ENCODE measurements at regions not wholly inside any gene's neighbourhood (a gene's known extent, or its start where the extent isn't known, plus 50 kb on each side); places are given as distances from the start of the nearest gene placed in this dataset.
A peak's percentile ranks its signal among the peaks of the same experiment; 100 is the strongest.
"Not testable (repeated sequence)": the region's sequence is repeated elsewhere in the genome, so short reads cannot be mapped to it uniquely, and the experiment has no call there.

- no peaks in the 10 kb centered on the region for H4K20me1 ChIP-seq (ENCODE audit: insufficient read depth)
- no peaks in the 10 kb centered on the region for H3K79me2 ChIP-seq (ENCODE audit: insufficient read depth)
- no peaks in the 10 kb centered on the region for H3K9me3 ChIP-seq (ENCODE audit: low read depth)
- no peak overlapping the region for H3K4me3 ChIP-seq
- in situ Hi-C loops (cut with MboI): no loop called here
- no peak overlapping the region for H3K9ac ChIP-seq
- no peak overlapping the region for H3K27ac ChIP-seq
- no peaks in the 10 kb centered on the region for H3K9me2 ChIP-seq (ENCODE audit: insufficient read depth)
- TF ChIP-seq EZH2phosphoT487 (IDR thresholded peaks at IDR 0.05; ENCODE audit: insufficient read depth, low read depth): no peak
- TF ChIP-seq EZH2 (IDR thresholded peaks at IDR 0.05; ENCODE audit: insufficient read depth, poor library complexity, severe bottlenecking): no peak
- H3K36me3 ChIP-seq (ENCODE audit: low read depth): no peaks in the 10 kb centered on the region
- H3K27me3 ChIP-seq (replicated peaks; ENCODE audit: insufficient read depth): no peaks in the 10 kb centered on the region
- no peak for DNase-seq
- 0 out of 2 replicates have a peak, but pooled peaks cover 16% of the 10 kb centered on the region for H3F3A ChIP-seq (ENCODE audit: insufficient read depth)
- no peak overlapping the region for H3K4me2 ChIP-seq (ENCODE audit: unreplicated experiment)
- H3K4me1 ChIP-seq (ENCODE audit: insufficient read depth): peaks cover 18% of the 10 kb centered on the region
- no peak overlapping the region for H2AFZ ChIP-seq
- WGBS, 2 experiments (ENCODE audit: low coverage in 1 of 2, low lambda C conversion rate in 2 of 2, missing lambda C conversion rate in 2 of 2): 81 to 86% methylated on average over 2 of the region's 2 CpGs
Observed at GRCh38 chr2:19174176-19174575, 184.2 kb downstream of the OSR1 start.

DNA sequence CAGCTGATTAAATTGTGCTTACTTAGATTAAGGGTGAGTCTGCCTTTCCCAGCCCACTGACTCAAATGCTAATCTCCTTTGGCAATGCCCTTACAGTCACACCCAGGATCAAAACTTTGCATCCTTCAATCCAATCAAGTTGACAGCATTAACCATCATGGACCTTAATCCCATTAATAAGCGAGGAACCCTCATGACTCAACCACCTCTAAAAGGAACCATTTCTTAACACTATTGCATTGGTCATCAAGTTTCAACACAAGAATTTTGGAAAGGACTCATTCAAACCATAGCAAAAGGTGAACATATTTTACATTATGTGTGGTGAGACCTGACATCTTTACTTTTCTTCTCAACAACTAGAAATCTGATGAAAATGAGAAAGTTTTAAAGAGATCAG lies 187.0 kb downstream of the OSR1 start:
- no peak overlapping the region for H2AFZ ChIP-seq
- H3K9ac ChIP-seq: no peak overlapping the region
- H3K9me3 ChIP-seq (ENCODE audit: low read depth): no peaks in the 10 kb centered on the region
- H3K4me3 ChIP-seq: no peak overlapping the region
- in situ Hi-C loops (cut with MboI): no loop called here
- 78 to 94% methylated on average over 1 of the region's 1 CpG for WGBS, 2 experiments (ENCODE audit: low coverage in 1 of 2, low lambda C conversion rate in 2 of 2, missing lambda C conversion rate in 2 of 2)
- H4K20me1 ChIP-seq (ENCODE audit: insufficient read depth): no peaks in the 10 kb centered on the region
- no peak overlapping the region for H3K4me2 ChIP-seq (ENCODE audit: unreplicated experiment)
- H3K9me2 ChIP-seq (ENCODE audit: insufficient read depth): no peaks in the 10 kb centered on the region
- peaks cover 11% of the 10 kb centered on the region for H3K4me1 ChIP-seq (ENCODE audit: insufficient read depth)
- peak; percentile 5 for DNase-seq
- no peaks in the 10 kb centered on the region for H3K36me3 ChIP-seq (ENCODE audit: low read depth)
- 0 out of 2 replicates have a peak, but pooled peaks cover 7% of the 10 kb centered on the region for H3F3A ChIP-seq (ENCODE audit: insufficient read depth)
- TF ChIP-seq EZH2 (IDR thresholded peaks at IDR 0.05; ENCODE audit: insufficient read depth, poor library complexity, severe bottlenecking): no peak
- TF ChIP-seq EZH2phosphoT487 (IDR thresholded peaks at IDR 0.05; ENCODE audit: insufficient read depth, low read depth): no peak
- H3K27me3 ChIP-seq (replicated peaks; ENCODE audit: insufficient read depth): no peaks in the 10 kb centered on the region
- no peak overlapping the region for H3K27ac ChIP-seq
- no peaks in the 10 kb centered on the region for H3K79me2 ChIP-seq (ENCODE audit: insufficient read depth)

- H3K4me2 ChIP-seq (ENCODE audit: unreplicated experiment): no peak overlapping the region
- TF ChIP-seq EZH2phosphoT487 (IDR thresholded peaks at IDR 0.05; ENCODE audit: insufficient read depth, low read depth) (no peak), EZH2 (IDR thresholded peaks at IDR 0.05; ENCODE audit: insufficient read depth, poor library complexity, severe bottlenecking) (no peak)
- no peak overlapping the region for H3K27ac ChIP-seq
- in situ Hi-C loops (cut with MboI): no loop called here
- no peak overlapping the region for H2AFZ ChIP-seq
- 53 to 56% methylated on average over 2 of the region's 2 CpGs for WGBS, 2 experiments (ENCODE audit: low coverage in 1 of 2, low lambda C conversion rate in 2 of 2, missing lambda C conversion rate in 2 of 2)
- no peaks in the 10 kb centered on the region for H3K79me2 ChIP-seq (ENCODE audit: insufficient read depth)
- DNase-seq: peak; percentile 2
- H4K20me1 ChIP-seq (ENCODE audit: insufficient read depth): no peaks in the 10 kb centered on the region
- H3K9me2 ChIP-seq (ENCODE audit: insufficient read depth): no peaks in the 10 kb centered on the region
- H3K4me3 ChIP-seq: no peak overlapping the region
- H3F3A ChIP-seq (ENCODE audit: insufficient read depth): no peaks in the 10 kb centered on the region
- no peaks in the 10 kb centered on the region for H3K9me3 ChIP-seq (ENCODE audit: low read depth)
- no peak overlapping the region for H3K9ac ChIP-seq
- H3K4me1 ChIP-seq (ENCODE audit: insufficient read depth): peaks cover 4% of the 10 kb centered on the region; the same call in 1 of the 2 replicates
- H3K27me3 ChIP-seq (replicated peaks; ENCODE audit: insufficient read depth): no peaks in the 10 kb centered on the region
- H3K36me3 ChIP-seq (ENCODE audit: low read depth): no peaks in the 10 kb centered on the region
Observed at GRCh38 chr2:19169134-19169768, 189.2 kb downstream of the OSR1 start.

- H3K9me3 ChIP-seq (ENCODE audit: low read depth); H3K4me3 ChIP-seq; H3K4me1 ChIP-seq (ENCODE audit: insufficient read depth); H4K20me1 ChIP-seq (ENCODE audit: insufficient read depth); in situ Hi-C loops (cut with MboI); H3K79me2 ChIP-seq (ENCODE audit: insufficient read depth); H3K9ac ChIP-seq; H3K4me2 ChIP-seq (ENCODE audit: unreplicated experiment); H3K27me3 ChIP-seq (replicated peaks; ENCODE audit: insufficient read depth); H3K27ac ChIP-seq; H3F3A ChIP-seq (ENCODE audit: insufficient read depth); H3K9me2 ChIP-seq (ENCODE audit: insufficient read depth); DNase-seq; H2AFZ ChIP-seq; H3K36me3 ChIP-seq (ENCODE audit: low read depth): not testable (repeated sequence)
- WGBS, 2 experiments (ENCODE audit: low coverage in 1 of 2, low lambda C conversion rate in 2 of 2, missing lambda C conversion rate in 2 of 2): 66 to 67% methylated on average over 8 to 9 of the region's 9 CpGs
Observed at GRCh38 chr2:19164099-19164498, 194.3 kb downstream of the OSR1 start.

DNA sequence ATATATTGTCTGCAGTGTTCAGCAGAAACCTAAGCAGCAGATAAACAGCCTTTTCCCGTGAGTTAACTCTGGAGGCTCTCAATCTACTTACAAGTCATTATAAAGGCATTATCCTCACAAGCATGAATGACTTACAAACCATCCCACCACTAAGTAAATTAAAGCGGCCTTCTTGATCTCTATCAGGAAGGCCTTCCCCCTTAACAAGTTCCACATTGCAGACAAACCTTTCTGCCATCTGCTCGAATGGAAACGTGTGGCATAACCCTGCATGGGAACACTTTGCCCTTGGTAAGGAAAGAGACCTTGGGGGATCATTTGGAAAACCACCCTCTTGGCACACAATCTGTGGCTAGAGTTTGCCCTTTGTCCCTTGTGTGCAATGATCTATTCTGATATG lies 199.5 kb downstream of the OSR1 start:
- 85% methylated on average over 4 of the region's 4 CpGs for WGBS, 2 experiments (ENCODE audit: low coverage in 1 of 2, low lambda C conversion rate in 2 of 2, missing lambda C conversion rate in 2 of 2)
- H3F3A ChIP-seq (ENCODE audit: insufficient read depth): no peaks in the 10 kb centered on the region
- H2AFZ ChIP-seq: no peak overlapping the region
- no peaks in the 10 kb centered on the region for H4K20me1 ChIP-seq (ENCODE audit: insufficient read depth)
- no peak for TF ChIP-seq EZH2phosphoT487 (IDR thresholded peaks at IDR 0.05; ENCODE audit: insufficient read depth, low read depth)
- TF ChIP-seq EZH2 (IDR thresholded peaks at IDR 0.05; ENCODE audit: insufficient read depth, poor library complexity, severe bottlenecking): no peak
- no peak for DNase-seq
- H3K79me2 ChIP-seq (ENCODE audit: insufficient read depth): no peaks in the 10 kb centered on the region
- H3K9me2 ChIP-seq (ENCODE audit: insufficient read depth): no peaks in the 10 kb centered on the region
- H3K27ac ChIP-seq: no peak overlapping the region
- H3K4me3 ChIP-seq: no peak overlapping the region
- no peaks in the 10 kb centered on the region for H3K4me1 ChIP-seq (ENCODE audit: insufficient read depth)
- H3K36me3 ChIP-seq (ENCODE audit: low read depth): 0 out of 2 replicates have a peak, but pooled peaks cover 4% of the 10 kb centered on the region
- H3K9me3 ChIP-seq (ENCODE audit: low read depth): no peaks in the 10 kb centered on the region
- H3K9ac ChIP-seq: no peak overlapping the region
- no peak overlapping the region for H3K4me2 ChIP-seq (ENCODE audit: unreplicated experiment)
- in situ Hi-C loops (cut with MboI): no loop called here
- no peaks in the 10 kb centered on the region for H3K27me3 ChIP-seq (replicated peaks; ENCODE audit: insufficient read depth)
